ENCODE measurements at regions not wholly inside any gene's neighbourhood (a gene's known extent, or its start where the extent isn't known, plus 50 kb on each side); places are given as distances from the start of the nearest gene placed in this dataset.

- TF ChIP-seq POLR2A (IDR thresholded peaks at IDR 0.05), result no peak
- TF ChIP-seq CTCF (IDR thresholded peaks at IDR 0.05), result no peak
- no peak for TF ChIP-seq POLR2AphosphoS5 (IDR thresholded peaks at IDR 0.05)
- TF ChIP-seq EP300 (IDR thresholded peaks at IDR 0.05; ENCODE audit: low read depth), result no peak
These were observed 127.4 kb upstream of the MAP1LC3B2 start for GRCh38 chr12:116431677-116432300.
